GM21390 (cell line): ENCODE measurements at regions not wholly inside any gene's neighbourhood (a gene's known extent, or its start where the extent isn't known, plus 50 kb on each side); places are given as distances from the start of the nearest gene placed in this dataset.

Source experiments
- ATAC-seq: cut with Tn5 transposase; IDR thresholded peaks from one replicate; pipeline ENCODE4 v1.9.1; 2021; ENCODE audit not compliant: unreplicated experiment

DNA sequence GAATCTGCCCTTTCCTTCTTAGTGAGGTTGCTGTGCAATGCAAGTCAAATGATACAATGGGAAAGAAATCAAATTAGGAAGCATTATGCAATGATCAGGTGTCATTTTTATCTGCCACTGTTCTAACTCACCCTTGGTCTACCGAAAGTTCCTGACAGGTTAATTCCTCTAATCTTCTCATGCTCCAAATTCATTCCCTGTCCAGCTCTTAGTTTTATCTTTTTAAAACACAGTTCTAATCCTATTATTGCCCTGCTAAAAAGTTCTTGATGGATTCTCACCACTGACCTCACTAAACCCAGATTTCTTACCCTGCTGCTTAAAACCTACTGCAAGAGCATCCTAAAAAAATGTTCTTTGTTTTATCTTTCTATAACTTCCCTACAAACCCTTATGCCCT lies 1000.9 kb downstream of the CDH18 start:
- ATAC-seq: no peak

DNA sequence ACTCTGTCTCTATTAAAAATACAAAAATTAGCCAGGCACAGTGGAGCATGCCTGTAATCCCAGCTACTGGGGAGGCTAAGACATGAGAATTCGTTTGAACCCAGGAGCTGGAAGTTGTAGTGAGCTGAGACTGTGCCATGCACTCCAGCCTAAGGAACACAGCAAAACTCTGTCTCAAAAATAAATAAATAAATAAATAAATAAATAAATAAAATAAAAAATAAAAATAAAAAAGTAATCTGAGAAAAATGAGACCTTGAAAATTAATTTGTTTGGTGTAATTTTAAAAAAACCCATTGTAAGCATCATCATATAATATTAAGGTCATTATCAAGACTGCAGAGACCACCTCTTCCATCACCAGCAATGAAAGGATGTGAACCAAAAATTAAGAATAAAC lies 997.1 kb downstream of the CDH18 start:
- no peak for ATAC-seq

DNA sequence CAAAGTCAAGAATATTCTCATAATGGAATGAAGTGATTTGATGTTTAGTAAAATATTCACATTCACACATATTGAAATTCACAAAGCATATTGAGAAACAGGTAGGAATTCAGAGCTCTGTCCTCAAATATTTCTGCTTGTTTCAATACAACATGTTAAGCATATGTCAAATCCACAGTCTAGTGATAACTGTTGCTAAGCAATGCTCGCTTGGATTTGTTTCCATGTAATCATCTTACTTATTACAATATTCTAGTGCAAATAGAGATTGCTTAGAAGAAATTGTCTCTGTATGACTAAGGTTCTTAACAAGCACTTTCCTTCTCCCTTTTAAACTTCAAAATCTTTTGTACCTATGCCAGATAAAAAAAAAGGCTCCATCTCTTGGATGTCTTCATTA lies 995.7 kb downstream of the CDH18 start:
- ATAC-seq: no peak

DNA sequence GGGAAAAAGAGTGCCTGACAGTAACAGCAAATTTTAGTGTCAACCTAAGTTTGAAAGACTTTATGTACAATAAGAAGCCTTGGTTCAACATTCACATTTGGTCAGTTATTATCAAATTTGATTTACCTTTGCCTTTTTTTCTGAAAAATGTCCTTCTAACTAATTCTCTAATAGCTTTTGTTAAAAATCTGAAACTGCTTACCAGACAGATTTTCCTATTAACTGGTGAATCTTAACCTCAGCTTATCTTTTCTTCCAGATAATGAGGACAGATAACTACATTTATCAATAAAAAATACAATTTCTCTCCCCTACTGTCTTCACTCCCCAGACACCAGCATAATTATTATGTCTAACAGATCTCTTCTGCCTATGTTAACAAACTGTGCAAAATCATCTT lies 988.5 kb downstream of the CDH18 start:
- ATAC-seq: no peak

DNA sequence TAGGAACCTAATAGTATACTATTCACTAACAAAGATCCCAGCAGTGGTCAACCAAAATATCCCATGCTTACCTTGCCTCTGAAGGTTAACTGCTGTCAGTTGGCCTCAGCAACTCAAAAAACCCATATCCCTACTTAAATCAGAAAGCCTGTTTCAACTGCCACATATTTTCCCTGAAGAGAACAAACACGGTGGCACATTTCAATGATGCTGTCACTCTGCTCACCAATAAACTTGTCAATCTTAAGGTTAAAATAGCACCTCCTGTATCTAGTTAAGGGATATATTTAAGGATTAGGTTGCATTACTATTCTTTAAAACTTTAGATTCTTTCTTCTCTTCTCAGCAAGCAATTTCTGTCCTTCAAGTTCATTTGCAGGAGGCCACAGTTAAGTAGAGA lies 986.9 kb downstream of the CDH18 start:
- ATAC-seq: no peak

DNA sequence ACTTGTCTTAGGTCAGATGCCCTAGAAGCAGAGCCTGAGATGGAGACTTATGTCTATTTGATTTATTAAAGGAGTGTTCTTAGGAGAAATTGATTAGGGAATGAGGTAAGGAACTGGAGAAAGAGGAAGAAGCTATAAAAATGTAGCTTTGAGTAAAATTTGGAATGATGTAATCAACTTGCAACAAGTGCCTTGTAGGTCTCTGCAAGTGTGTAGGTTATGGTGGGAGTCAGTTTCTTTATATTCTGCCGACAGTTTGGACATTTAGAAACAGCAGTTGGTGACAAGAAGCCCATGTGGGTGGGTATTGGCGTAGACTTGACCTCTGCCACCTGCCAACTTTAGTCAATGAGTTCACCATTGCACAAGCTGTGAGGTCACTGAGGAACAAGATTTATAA lies 986.5 kb downstream of the CDH18 start:
- no peak for ATAC-seq

DNA sequence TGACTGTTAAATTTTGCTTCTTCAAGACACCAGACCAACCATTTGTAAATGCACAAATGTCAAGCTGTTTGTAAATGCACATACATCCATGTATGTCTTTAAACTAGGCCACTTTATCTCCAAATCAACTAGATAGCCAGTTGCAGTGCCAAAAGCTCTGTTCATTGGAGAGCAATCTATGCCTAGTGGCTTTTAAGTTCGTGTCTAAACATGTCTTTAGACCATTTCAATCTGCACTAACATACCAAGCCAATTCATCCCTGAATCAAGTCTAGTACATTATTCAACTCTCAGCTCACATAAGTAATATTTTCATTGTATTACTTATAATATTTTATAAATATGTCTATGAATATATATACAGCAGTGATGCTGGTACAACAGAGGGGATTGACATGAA lies 985.9 kb downstream of the CDH18 start:
- no peak for ATAC-seq

DNA sequence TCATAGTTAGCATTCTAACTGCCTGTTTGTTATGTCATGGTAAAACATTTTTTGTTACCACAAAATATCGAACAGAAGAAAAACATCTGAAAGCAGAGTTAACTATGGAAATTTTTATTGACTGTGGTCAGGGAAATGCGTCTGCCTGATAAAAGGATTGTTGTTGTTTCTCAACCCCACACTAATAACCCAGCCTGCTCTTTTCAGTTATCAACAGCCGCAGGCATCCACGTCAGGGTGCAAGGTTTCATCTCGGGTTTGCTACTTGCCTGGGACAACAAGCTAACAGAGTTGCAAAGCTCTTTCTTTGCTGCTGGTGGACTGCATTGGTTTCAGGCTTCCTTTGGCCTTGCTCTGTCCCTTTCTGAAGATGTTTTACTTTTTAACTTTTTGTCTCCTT lies 969.2 kb downstream of the CDH18 start:
- no peak for ATAC-seq

DNA sequence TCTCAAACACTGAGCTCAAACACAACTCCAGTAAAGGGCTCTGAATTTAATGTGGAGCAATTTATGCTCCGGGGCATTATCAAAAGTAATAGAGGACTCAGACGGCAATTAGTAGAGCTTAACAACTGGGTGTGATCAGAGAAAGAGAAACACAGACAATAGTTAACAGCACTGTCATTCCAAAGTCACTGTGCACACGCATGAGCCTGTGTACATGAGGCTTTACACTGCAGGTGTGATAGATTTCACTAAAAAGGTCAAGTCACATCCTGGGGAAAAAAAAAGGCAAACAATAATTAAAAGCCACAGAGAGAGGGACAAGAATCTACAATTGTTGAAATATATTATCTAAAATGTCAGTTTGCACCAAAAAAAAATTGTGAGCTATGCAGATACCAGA lies 956.5 kb downstream of the CDH18 start:
- ATAC-seq: no peak

DNA sequence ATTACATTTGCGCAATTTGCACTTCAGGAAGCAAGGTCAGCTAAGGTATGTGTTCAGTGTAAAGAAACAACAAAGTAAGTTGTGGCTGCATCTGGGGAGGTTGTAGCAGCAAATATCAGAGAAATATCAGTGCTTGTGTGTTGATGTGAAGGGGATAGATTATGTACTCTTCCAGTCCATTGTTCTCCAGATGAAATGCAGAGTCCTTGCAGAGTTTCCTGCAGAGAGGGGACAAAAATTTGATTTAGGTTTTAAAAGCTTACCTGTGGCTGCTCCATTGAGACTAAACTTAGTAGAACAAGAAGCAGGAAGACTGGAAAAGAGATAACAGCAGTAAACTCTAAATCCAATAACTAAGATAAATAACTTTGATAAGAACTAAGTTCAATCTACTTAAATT lies 952.2 kb downstream of the CDH18 start:
- ATAC-seq: no peak

DNA sequence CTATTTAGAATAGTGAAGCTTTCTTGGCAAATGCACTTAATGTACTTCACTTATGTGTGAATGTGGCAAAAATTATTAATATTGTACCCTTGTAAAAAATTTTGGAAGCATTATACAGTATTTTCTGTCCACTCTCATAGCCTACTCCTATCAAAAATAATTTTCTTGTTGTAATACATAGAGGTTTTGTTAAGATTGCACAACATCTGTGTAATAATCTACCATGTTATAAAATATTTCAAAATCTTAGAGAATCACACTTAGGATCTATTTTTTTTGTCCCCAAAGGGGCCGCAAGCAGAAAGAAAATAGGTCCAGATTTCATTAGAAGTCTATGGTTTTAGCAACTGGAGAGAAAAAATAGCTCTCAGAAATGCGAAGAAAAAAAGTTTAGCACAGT lies 945.9 kb downstream of the CDH18 start:
- ATAC-seq: no peak

DNA sequence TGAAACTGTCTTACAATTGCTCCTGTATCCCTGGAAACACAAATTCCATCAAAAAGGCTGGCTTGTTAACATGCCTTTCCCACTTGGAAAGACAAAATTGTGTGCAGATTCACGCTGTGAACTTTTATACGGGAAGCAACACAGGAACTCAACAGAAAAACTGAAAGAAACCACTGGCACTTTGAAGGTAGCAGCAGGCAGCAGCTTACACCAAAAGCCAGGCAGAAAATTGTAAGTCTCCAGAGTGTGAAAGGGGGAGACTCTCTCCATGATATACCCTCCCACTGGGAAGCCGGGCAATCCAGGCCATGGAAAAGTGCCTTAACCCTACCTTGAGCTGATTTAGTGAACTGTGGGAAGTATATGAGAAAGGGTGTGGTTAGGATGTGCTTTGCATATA lies 943.7 kb downstream of the CDH18 start:
- ATAC-seq: no peak

DNA sequence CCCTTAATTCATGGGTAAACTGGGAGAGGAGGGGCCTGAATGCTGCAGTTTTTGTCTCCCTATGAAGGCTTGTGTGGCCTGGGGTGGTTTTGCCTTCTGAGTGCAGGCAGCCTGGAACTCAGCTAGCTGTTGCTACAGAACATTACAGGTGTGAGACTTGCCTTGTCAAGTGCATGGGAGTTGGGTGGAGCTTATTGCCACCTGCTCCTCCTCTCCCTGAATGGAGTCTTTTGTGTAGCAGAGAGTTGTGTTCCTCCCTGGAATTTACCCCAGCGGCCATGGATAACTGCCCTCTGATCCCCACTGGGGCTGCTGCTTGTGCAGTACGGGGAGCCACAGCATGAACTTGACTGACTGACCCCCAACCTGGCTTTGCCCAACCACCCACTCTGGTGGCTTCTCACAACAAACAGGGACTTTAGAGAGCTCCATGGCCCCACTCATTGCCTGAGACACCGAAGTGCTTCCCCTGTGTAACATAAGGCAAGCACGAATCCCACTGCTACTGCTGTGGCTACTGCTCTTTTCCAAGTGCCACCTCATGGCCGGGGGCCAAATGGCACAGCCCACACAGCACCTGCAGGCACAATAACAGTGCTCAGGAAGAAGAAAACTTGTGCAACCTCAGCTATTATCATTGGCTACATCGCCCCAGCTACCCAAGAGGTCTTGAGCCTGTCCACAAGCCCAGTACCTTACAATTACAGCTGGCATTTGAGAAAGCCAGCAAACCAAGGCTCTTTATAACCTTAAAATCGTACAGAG lies 942.9 kb downstream of the CDH18 start:
- no peak for ATAC-seq

DNA sequence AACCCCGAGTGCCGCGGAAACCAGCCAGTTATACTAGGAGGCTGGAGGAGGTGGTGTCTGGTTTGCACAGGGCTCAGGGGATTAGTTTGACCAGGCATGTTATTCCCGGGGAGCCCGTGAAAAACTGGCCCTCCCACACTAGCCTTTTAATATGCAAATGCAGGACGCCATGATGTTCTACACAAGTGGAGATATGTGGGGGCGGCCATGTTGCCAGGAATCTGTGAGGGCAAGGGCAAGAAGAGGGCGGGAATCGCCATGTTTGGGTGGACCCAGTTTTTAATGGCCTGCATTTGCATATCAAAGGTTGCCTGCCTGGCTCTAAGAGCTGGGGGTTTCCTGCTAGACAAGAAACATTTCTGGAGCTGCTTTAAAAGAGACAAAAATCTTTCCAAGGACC lies 940.7 kb downstream of the CDH18 start:
- no peak for ATAC-seq

DNA sequence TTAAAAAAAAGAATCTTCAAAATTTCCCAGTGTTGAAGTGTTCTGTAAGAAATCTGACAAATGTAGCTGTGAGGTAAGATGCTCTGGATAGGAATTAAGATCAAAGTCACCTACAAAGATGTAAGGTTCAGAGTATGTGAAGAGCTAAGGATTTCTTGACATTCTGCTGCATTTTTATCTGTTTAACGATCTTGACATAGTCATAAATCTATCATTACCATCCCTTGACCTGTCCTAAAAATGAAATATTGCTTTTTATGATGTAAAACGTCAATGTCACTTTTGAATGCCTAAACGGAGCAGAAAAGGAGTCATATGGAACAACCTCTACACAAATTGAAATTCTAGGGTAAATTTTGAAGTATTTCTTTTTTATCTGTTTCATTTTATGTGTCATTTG lies 939.3 kb downstream of the CDH18 start:
- ATAC-seq: no peak

DNA sequence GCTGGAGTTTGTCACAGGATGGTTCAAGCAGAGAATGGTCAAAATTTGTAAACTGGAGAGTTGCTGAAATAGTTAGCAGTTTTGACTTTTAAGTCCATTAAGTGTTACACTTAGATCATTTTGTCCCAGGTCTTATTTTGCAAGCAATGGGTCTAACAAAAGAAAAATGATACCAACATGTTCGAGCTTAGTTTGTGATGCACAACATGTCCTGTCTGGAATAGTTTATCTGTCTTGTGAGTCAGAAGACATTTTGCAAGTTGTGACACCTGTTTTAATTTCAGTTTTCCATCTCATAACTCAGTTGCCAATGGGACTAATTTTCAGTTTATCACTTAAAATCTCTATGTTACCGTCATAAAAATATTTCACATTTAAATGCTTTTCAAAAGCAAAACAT lies 929.8 kb downstream of the CDH18 start:
- ATAC-seq: no peak

DNA sequence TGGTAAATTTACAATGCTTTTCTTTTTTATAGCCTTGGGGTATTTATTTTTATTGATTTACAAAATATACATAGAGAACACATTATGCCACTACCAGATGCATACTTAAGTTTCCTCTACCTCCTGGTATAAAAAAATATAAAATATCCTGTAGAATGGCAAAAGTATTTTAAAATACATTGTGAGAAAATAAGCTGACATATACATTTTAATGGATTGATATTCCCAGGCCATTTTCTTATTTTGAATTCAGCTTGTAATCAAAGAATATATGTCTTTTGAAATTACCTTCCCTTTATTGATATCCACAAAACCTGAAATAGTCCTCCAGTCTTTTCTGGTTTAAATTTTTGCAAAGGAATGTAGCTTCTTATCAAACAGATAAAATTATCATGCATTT lies 923.9 kb downstream of the CDH18 start:
- no peak for ATAC-seq

DNA sequence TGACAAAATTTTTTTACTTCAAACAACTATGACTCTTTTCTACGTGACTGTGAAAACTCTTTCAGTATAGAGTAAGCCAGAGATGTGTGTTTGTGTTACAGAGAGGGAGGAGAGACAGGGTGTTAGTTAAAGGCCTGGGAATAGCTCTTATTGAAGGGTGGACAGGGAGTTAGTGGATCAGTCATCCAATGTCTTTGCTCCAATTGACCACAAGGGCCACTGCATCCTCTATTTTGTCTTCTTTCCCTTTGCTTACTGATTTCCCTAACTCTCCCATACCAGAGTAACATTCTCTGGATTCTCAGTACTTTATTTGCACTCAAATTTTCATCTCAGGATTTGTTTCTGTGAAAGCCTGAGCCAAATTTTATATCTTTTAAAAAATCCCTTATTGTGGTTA lies 920.3 kb downstream of the CDH18 start:
- ATAC-seq: no peak

DNA sequence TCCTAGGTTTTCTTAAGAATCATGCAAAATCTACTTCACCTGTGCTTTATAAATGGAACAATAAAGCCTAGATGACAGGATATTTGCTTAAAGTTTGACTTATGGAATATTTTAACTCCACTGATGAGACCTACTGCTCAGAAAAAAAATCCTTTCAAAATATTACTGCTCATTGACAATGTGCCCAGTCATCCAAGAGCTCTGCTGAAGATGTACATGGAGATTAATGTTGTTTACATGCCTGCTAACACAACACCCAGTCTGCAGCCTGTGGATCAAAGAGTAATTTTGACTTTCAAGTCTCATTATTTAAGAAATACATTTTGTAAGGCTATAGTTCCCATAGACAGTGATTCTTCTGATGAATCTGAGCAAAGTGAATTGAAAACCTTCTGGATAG lies 889.6 kb downstream of the CDH18 start:
- no peak for ATAC-seq

DNA sequence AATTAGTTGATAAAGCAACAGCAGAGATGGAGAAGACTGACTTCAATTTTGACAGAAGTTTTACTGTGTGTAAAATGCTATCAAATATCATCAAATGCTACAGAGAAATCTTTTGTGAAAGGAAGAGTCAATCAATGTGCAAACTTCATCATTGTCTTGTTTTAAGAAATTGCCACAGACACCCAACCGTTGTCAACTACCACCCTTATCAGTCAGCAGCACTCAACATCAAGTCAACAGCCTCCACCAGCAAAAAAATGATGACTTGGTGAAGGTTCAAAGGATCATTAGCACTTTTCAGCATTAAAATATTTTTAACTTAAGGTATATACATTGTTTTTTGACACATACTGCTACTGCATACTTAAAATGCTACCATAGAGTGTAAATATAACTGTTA lies 888.8 kb downstream of the CDH18 start:
- no peak for ATAC-seq

DNA sequence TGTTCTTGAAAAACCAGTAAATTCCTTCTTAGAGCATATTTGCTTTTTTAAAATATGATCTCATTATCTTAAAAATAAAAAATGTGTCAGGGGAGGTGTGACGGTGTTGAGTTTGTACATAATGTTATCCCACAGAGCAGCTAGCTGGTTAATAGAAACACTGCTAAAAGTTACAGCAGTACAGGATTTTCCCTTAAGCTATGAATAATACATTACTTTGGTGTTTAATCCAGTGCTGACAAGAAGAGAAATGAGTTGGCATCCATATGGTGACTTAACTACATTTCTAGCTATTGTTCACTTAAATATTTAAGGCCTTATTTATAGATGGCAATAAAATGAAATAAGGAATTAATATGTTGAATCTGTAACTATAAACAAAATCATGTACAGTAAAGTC lies 883.1 kb downstream of the CDH18 start:
- ATAC-seq: no peak

DNA sequence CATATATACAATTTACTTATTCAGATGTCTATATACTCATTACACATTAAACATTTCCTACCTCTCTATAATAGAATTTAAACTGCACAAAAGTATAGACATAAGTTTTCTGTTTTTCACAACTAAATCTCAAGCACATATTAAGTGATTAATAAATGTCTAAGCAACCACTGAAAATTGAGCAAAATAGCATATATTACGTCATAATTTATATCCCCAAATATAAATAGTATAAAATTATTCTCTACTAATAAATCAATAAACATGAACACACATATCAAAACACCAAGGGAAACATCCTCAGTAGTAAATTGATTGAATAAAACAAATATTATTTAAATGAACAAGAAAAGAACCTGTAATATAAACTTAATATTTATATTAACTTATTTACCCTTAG lies 865.1 kb downstream of the CDH18 start:
- ATAC-seq: no peak

DNA sequence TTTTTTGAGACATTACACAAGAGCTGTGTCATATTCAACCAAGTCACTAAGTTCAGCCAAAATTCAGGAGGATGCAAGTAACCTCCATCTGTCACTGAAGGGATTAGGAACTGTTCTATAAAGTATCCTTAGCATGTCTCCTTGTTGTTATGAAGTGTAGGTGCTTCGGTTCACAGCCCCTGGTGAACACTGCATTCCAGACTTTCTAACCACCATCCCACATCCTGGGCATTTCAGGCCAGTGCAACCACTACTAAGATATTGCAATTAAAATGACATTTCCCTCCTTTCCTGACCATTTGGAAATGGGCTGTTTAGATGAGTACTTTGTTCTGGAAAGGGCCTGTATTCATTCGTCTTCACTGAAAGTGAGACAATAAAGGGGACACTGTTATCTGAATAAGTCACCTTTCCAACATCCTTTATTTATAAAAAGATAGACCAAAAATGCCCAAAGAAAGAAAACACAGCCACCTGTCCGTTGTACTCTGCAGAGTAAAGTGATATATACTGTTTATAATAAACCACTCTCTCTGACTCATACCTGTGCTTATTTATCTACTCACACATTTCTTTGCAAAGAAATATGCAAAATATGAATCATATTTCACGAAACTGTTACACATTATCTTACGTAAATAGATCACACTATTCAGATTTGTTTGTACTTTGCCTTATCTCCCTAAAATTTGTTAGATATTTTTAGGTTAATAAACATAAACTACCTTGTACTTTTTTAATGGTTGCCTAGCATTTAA lies 861.9 kb downstream of the CDH18 start:
- ATAC-seq: no peak
